GM12864 (cell line): ENCODE measurements at regions not wholly inside any gene's neighbourhood (a gene's known extent, or its start where the extent isn't known, plus 50 kb on each side); places are given as distances from the start of the nearest gene placed in this dataset.
"Not testable (repeated sequence)": the region's sequence is repeated elsewhere in the genome, so short reads cannot be mapped to it uniquely, and the experiment has no call there.

ENCODE experiments used
- DNase-seq: peaks from one replicate; pipeline ENCODE4 v3.0.0-alpha.2; 2011; ENCODE audit warnings: low read depth
- H3K4me3 ChIP-seq: 2 replicates; pipeline ENCODE4 v1.5.1; 2011; ENCODE audit warnings: mild to moderate bottlenecking, low read depth, low read length, control low read depth
- CTCF ChIP-seq: IDR thresholded peaks from 2 replicates; pipeline ENCODE4 v1.5.1; 2011; ENCODE audit warnings: low read depth, mild to moderate bottlenecking, moderate library complexity, low read length, control low read depth, inconsistent platforms; ENCODE audit errors: missing control alignments

DNA sequence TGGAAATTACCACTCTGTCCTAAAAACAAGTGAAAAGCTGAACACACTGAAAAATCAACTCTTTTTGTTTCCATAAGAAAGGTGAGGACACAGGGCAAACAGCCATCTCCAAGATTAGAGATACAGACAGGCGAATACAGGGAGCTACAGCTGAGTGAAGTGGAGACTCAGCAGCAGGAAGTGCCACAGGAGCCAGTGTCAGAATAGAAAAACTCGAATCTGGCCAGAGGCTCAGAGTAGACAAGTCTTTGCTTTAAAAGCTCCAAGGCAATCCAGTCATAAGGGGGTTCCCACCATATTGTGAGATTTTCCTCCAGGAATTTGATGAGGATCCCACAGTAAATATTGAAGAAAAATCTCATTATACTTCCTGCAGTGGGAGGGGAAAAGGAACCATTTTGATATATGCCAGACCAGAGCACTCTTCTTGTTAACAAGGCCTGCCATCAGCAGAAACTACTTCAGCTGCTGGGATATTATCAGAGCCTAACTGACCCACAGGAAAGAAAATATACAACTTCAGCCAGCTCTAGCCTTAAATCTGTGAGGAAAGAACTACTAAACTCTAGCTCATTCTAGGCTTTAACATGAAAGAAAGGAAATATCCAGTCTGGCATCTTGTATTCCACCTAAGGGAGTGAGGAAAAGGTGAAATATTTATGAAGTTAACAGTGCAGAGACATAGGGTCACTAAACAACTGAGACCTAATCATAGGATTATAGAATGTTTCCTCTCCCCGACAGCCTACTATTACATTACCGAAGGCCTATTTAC is 256.2 kb upstream of the OLFM3 start:
- no peak for TF ChIP-seq CTCF
- DNase-seq: no peak
- H3K4me3 ChIP-seq: no peak overlapping the region

DNA sequence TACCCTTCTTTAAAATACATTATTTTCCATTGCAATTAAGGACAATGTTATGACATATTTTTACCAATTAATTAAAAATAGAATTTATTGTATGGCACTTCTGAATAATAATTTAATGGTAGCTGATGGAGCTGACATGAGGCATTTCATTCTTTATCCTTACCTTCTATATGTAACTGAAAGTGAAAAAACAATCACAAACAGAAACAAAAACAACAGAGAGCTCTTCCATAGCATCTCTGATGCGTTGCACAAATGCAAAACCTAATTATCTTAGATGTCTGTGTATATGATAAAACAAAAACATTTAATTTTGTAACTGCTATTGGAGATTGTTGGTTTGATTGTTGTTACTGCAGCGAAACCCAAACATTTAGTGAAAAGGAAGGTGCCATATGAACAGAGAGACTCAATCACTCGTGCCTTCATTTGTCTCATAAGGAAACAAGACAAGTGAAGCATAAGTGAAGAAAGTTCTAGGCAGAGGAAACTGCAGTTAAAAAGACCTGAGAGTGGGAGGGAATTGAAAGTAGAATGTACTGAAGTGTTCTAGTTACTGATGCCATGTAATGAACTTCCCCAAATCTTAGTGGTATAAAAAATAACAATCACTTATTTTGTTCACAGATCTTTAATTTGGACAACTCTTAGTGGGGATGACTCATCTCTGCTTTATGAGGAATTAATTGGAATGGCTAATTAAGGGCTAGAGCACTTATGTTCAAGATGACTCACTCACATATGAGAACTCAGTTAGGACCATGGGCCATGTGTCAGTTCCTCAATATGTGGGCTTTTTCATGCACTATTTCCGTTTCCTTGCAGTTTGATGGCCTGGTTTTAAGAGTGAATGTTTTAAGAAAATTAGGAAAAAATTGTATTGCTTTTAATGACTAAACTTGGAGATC is 245.0 kb upstream of the OLFM3 start:
- no peak overlapping the region for H3K4me3 ChIP-seq
- peak; percentile 4 for DNase-seq
- TF ChIP-seq CTCF: no peak

DNA sequence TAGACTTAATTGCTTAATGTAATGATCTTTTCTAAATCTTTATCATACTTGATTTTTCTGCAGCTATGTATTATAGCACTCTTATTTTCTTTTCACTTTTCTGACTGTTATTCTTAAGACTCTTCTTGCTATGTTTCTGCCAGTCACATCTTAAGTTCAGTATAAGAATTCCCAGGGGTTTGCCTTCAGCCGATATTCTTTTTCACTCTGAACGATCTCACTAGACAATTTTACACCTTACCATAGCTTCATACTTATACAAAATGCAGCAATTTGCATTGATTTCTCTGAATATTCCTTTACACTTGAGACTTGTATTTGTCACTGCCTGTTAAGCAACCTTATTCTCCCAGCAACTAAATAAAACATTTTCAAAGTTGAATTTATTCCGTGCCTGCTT is 242.5 kb upstream of the OLFM3 start:
- DNase-seq: no peak
- no peak for TF ChIP-seq CTCF
- H3K4me3 ChIP-seq: no peak overlapping the region

GRCh38 chr1:102234753-102235359 is 238.1 kb upstream of the OLFM3 start:
- no peak for TF ChIP-seq CTCF
- DNase-seq: no peak
- H3K4me3 ChIP-seq: no peak overlapping the region

GRCh38 chr1:102219463-102219862 is 222.7 kb upstream of the OLFM3 start:
- no peak for DNase-seq
- no peak overlapping the region for H3K4me3 ChIP-seq

DNA sequence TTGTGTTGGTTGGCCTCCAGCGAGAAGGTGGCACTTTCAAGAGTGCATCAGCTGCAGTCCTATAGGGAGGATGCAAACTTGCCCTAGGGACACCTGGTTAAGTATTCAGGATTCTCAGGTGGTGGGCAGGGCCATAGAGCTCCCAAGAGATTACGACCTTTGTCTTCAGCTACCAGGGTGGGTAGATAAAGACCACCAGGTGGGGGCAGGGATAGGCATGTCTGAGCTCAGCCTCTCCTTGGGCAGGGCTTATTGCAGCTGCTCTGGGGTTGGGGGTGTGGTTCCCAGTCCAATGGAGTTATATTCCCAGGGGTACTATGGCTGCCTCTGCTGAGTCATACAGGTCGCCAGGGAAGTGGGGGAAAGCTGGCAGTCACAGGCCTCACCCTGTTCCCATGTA is 214.2 kb upstream of the OLFM3 start:
- not testable (repeated sequence) for DNase-seq

More at GRCh38 chr1:102219463-102219862, 222.7 kb upstream of the OLFM3 start:
- TF ChIP-seq CTCF: no peak

GRCh38 chr1:102191723-102192122 is 195.0 kb upstream of the OLFM3 start:
- peak; percentile 33 for TF ChIP-seq CTCF
- no peak overlapping the region for H3K4me3 ChIP-seq
- DNase-seq: no peak

More for the DNA sequence above, 214.2 kb upstream of the OLFM3 start:
- H3K4me3 ChIP-seq: not testable (repeated sequence)
